Midbrain (tissue), 1 donor: ENCODE measurements at regions not wholly inside any gene's neighbourhood (a gene's known extent, or its start where the extent isn't known, plus 50 kb on each side); places are given as distances from the start of the nearest gene placed in this dataset.
"Not testable (repeated sequence)": the region's sequence is repeated elsewhere in the genome, so short reads cannot be mapped to it uniquely, and the experiment has no call there.

ENCODE experiments used
- DNase-seq: peaks from one replicate; lab custom pipeline; 2025; lab: John Stamatoyannopoulos, UW

GRCh38 chr7:79952399-79952798 is 182.2 kb upstream of the GNAI1 start:
- no peak for DNase-seq

DNA sequence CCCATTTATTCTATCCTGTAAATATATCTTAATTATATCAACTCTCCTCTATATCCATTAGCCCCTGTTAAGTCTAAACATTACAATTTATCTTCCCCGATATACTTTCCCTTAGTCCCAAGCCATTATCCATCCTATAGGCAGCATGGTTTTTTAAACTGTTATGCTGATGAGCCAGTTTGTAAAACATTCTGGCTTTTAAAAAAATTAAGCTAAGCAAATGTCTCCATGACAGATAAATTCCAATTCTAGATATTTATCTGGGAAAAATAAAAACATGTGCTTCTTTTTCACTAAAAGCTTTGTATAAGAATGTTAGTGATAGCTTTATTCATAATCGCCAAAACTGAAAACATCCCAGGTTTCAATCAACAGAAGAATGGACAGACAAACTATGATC is 183.2 kb upstream of the GNAI1 start:
- no peak for DNase-seq

DNA sequence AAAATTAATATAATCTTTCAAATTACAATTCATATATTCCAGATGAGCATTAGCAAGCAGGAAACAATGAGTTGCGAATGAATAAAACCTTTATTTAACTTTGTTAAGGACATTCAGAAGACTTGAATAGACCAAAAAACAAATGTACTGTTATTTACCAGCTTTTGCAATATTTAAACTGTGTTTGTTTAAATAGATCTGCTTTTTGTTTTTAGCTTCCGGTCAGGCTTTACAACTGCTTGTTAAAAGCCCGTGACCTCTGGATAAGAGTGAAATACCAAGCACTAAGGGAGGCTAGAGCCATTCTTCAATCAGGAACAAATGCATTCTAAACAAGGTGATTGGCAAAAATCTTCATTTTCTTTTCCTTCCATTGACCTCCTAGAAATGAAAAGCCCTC is 184.9 kb upstream of the GNAI1 start:
- DNase-seq, result no peak

- no peak for DNase-seq
Observed at GRCh38 chr7:79936281-79936983, 198.2 kb upstream of the GNAI1 start.

DNA sequence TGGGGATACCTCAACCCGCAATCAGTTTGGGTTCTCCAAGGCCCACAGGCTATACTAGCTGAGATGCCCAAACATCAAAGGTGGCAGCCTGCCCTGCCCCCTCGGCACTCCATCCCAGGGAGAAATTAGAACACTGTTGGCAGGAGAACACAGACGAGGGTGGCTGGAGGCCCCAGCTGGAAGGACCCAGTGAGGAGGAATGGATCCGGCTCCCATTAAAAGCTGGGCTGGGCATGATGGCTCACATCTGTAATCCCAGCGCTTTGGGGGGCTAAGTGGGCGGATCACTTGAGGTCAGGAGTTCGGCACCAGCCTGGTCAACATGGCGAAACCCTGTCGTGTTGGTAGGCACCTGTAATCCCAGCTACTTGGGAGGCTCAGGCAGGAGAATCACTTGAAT is 199.9 kb upstream of the GNAI1 start:
- DNase-seq, result no peak

- no peak for DNase-seq
Observed at GRCh38 chr7:79933144-79933543, 201.5 kb upstream of the GNAI1 start.

GRCh38 chr7:79930604-79931003 is 204.0 kb upstream of the GNAI1 start:
- DNase-seq, result no peak

DNA sequence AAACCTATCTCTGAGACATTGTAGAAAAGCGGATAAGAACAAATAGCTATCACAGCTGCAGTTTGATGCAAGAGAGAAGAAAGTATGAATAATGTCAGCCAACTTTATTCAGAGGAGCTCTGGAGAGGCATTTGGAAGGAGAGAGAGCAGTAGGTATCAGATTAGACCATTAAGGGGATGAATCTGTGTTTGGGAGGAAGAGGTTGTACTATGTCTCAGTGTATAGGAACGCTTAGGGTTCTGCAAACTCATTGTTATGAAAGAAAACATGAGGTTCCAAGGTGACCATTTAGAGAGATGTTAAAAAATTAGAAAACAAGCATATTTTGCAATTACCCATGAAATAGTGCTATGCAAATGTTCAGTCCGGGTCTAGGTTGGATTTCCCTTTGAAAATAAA is 207.5 kb upstream of the GNAI1 start:
- DNase-seq, result no peak

GRCh38 chr7:79923953-79924352 is 210.7 kb upstream of the GNAI1 start:
- no peak for DNase-seq

- DNase-seq, result no peak
Observed at GRCh38 chr7:79922894-79923293, 211.7 kb upstream of the GNAI1 start.

- DNase-seq, result no peak
Observed at GRCh38 chr7:79921976-79922375, 212.7 kb upstream of the GNAI1 start.

DNA sequence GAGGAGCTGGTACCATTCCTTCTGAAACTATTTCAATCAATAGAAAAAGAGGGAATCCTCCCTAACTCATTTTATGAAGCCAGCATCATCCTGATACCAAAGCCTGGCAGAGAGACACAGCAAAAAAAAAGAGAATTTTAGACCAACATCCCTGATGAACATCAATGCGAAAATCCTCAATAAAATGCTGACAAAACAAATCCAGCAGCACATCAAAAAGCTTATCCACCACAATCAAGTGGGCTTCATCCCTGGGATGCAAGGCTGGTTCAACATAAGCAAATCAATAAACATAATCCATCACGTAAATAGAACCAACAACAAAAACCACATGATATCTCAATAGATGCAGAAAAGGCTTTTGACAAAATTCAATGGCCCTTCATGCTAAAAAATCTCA is 216.0 kb upstream of the GNAI1 start:
- not testable (repeated sequence) for DNase-seq

- DNase-seq, result not testable (repeated sequence)
Observed at GRCh38 chr7:79915346-79915745, 219.3 kb upstream of the GNAI1 start.

- no peak for DNase-seq
Observed at GRCh38 chr7:79912213-79912633, 222.4 kb upstream of the GNAI1 start.

DNA sequence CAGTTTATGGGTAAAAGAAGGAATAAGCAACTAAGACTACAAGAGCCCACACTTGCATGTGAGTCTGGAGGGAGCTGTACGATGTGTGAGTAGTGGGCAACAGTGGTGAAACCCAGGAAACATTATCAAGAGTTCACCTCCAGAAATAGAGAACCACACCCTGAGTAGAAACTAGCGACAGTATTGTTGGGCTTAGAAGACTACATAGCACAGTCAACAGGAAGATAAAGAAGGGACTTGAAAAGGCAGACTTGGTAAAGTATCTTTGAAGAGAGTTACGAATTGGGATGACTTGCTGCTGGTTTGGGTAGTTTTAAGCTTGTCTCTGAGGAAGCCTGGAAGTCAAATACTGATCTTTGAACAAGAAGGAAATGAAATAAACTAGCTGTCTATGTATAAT is 223.2 kb upstream of the GNAI1 start:
- DNase-seq, result no peak

- DNase-seq, result no peak
Observed at GRCh38 chr7:79909176-79909575, 225.5 kb upstream of the GNAI1 start.

- DNase-seq, result no peak
Observed at GRCh38 chr7:79897166-79897565, 237.5 kb upstream of the GNAI1 start.

- DNase-seq, result no peak
Observed at GRCh38 chr7:79893991-79894390, 240.6 kb upstream of the GNAI1 start.

- DNase-seq, result no peak
Observed at GRCh38 chr7:79882922-79883321, 251.7 kb upstream of the GNAI1 start.

GRCh38 chr7:79880312-79880711 is 254.3 kb upstream of the GNAI1 start:
- DNase-seq, result no peak

DNA sequence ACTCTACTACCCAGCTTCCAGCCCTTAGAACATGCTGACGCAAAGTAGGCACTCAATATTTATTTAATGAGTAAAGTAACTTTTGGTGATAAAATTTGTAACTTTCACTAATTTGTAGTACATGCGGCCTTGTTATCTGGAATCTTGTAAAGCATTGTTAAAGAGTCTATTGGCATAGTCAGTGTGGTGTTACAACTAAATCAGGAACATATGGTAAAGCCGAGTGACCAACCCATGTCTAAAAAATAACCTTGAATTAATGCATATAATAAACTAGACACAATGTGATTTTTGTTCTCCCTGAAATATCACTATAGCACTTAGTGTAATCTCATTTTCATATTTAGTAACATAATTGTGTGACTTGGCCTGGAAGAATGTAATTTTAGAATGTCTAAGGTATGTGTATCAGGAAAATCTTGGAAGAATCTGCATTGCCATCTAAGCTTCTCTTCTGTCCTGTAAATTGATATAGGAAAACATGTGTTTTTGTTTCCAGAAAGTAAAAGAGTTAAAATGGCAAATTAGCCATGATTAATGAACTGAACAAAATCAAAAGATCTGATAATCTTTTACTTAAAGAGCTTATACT is 256.7 kb upstream of the GNAI1 start:
- DNase-seq, result no peak

- DNase-seq, result no peak
Observed at GRCh38 chr7:79876848-79877252, 257.8 kb upstream of the GNAI1 start.

DNA sequence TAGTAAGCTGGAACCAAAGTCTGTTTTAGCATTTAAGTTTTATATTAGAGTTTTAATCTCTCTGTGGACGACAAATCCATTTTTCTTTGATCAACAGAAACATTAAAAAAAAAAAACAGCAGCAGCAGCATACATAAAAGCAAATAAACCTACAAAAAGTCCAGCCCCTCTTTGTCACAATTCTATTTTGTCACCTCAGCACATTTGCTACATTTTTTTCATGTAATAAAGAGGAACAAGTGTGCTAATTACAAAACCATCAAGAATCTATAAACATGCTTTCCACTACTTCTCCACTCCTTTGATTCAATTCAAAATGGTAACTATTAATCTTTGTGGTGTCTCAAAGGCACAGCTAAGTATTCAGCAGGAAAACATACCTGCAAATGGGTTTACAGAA is 259.8 kb upstream of the GNAI1 start:
- DNase-seq, result no peak

GRCh38 chr7:79872176-79872575 is 262.5 kb upstream of the GNAI1 start:
- DNase-seq, result no peak
